ENCODE measurements at regions not wholly inside any gene's neighbourhood (a gene's known extent, or its start where the extent isn't known, plus 50 kb on each side); places are given as distances from the start of the nearest gene placed in this dataset.
"Not testable (repeated sequence)": the region's sequence is repeated elsewhere in the genome, so short reads cannot be mapped to it uniquely, and the experiment has no call there.

GRCh38 chr4:36590343-36590742, 308.9 kb downstream of the DTHD1 start:
- no peak for DNase-seq (ENCODE audit: low read depth)

GRCh38 chr4:36601864-36602495, 320.6 kb downstream of the DTHD1 start:
- DNase-seq (ENCODE audit: low read depth): no peak

DNA sequence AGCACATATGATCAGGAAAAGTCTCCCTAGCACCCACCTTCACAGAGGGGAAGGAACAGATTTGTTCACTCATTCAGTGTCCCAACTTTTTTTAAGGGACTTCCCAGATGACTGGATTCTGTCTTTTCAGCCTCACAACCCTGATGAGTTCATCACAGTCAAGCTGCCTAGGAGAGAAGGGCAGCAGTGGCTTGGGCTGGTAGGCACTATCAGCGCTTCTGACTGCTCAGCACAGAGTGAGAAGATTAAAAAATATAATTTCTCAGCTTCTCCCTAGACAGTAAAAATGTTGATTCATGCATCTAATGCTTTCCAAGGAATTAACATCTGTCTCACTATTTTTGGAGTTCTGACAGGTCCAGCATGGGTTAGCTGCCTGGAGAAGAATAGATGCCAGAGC, 328.2 kb downstream of the DTHD1 start:
- DNase-seq (ENCODE audit: low read depth): no peak

DNA sequence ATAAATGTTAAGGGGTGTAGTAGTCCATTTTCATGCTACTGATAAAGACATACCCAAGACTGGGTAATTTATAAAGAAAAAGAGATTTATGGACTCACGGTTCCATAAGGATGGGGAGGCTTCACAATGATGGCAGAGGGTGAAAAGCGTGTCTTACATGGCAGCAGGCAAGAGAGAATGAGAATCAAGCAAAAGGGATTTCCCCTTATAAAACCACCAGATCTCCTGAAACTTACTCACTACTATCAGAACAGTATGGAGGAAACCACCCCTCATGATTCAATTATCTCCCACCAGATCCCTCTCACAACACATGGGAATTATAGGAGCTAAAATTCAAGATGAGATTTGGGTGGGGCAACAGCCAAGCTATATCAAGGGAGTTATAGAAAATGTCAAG, 329.2 kb downstream of the DTHD1 start:
- DNase-seq (ENCODE audit: low read depth): no peak

- not testable (repeated sequence) for DNase-seq (ENCODE audit: low read depth)
These were observed 331.7 kb downstream of the DTHD1 start for GRCh38 chr4:36613142-36613541.

- no peak for DNase-seq (ENCODE audit: low read depth)
These were observed 332.6 kb downstream of the DTHD1 start for GRCh38 chr4:36614011-36614410.

GRCh38 chr4:36618102-36618501, 336.7 kb downstream of the DTHD1 start:
- no peak for DNase-seq (ENCODE audit: low read depth)

DNA sequence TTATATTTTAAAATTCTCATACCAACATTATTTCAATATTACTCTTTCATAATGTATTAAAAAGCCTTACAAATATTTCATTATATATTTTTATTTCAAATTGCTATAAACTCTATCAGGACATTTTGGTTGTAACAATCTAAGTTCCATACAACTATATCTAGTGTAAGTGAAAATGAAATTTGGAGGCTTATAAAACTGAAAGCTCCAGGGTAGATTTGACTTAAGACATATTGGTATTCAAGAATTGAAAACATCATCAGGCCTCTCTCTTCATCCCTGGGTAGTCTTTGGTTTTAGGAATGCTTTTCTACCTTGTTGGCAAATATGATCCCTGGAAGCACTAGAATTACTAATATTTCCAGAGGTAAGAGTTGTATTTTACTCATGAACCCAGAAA, 342.6 kb downstream of the DTHD1 start:
- DNase-seq (ENCODE audit: low read depth): no peak

DNA sequence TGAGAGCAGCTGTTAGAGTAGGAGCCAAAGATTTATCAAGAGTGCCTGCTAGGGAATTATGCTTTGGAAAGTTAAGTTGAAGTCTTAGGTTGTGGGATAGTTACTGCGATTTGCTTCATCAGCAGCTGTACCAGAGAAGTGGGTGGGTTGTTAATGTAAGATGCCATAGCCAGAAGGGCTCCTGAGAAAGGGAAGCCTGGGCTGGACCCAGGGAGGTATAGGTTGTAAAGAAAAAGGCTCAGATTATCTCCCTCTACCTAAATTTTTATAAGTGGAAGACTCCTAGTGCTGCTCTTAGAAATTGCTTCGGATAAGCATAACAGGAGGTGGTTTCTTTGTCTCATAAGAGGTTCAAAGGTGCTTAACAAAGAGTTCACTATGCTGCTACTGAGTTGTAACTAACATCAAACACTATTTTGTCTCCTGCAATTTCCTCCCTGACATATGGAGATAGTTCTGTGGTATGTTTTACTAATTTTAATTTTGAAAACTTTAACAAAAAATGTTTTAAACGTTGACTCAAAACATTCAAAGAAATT, 356.9 kb downstream of the DTHD1 start:
- no peak for DNase-seq (ENCODE audit: low read depth)

DNA sequence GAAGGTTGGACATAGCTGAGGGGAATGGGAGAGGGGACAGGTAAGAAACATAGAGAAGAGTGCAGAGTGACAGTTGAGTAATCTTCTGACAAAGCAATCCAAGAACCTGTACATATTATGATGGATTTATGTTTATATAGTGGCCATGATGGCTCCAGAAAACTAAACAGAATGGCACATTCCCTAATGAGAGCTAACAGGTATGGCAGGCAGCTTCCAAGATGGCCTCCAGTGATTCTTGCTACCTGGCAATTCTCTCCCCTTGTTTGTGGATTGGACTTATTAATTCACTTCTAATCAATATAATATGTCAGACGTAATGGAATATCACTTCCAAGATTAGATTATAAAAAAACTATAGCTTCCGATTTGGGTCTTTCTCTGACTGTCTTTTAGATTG, 359.5 kb downstream of the DTHD1 start:
- DNase-seq (ENCODE audit: low read depth): no peak

GRCh38 chr4:36651253-36651652, 369.8 kb downstream of the DTHD1 start:
- no peak for DNase-seq (ENCODE audit: low read depth)

GRCh38 chr4:36652857-36653256, 371.4 kb downstream of the DTHD1 start:
- DNase-seq (ENCODE audit: low read depth): no peak

DNA sequence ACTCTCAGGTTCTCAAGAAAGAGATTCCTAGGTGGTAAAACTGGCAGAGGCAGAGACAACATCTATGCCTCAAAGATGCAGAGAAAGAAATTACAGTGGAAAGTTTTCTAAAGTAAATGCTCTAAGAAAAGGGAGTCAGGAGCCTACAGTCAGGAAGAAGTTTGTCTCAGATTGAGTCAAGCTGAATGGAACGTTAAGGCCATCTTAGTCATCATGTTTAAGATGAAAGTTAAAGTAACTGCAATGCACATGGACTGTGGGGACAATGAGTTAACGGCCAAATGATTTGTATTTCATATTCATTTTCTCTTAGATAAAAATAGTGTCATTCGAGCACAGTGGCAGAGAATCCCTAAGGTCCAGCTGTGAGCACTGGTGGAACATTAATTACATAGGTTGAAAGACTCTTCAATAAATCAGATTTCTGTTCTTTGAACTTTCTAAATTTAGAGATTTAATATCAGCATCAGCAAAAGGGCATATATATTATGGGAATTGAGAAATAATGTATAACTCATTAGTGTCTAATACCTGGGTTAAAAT, 384.6 kb downstream of the DTHD1 start:
- no peak for DNase-seq (ENCODE audit: low read depth)

- no peak for DNase-seq (ENCODE audit: low read depth)
These were observed 394.0 kb downstream of the DTHD1 start for GRCh38 chr4:36675436-36675835.

- no peak for DNase-seq (ENCODE audit: low read depth)
These were observed 395.0 kb downstream of the DTHD1 start for GRCh38 chr4:36676139-36677050.

GRCh38 chr4:36677112-36677511, 395.7 kb downstream of the DTHD1 start:
- DNase-seq (ENCODE audit: low read depth): no peak

DNA sequence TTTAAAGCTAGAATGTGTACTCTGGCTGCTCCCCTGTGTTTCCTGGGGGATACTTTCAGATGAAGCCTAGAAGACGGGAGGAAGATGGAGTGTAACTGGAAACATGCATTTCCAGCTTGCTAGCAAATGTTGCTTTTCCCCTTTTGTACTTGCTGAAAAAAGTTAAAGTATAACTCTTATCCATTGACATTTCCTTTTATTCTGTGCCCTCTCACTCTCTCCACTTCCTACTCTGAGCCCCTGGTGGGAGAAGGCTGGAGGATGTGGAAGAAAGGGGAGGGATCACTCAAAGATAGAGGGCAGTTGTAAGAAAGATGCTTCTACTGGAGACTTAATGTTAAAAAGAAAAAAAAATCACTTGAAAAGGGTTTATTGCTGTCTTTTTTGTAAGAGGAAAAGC, 396.5 kb downstream of the DTHD1 start:
- DNase-seq (ENCODE audit: low read depth): no peak

- DNase-seq (ENCODE audit: low read depth): no peak
These were observed 406.3 kb downstream of the DTHD1 start for GRCh38 chr4:36687681-36688080.

DNA sequence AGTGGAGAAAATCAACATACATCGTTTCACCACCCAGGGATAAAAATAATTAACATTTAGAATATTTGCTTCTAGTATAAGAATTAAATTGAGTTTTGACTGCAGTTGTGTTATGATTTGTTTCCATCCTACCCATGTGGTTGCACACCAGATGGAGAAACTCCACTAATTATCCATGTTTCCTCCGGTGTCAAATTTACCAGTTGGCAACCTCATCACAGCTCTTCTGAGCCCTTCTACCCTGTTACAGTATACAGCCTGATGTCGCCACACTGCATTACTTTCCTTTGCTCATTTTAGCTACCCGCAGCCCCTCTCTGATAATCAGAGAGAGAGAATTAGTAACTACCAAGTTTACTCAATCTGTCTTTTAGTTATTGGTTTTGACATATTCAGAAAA, 411.2 kb downstream of the DTHD1 start:
- DNase-seq (ENCODE audit: low read depth): no peak

- no peak for DNase-seq (ENCODE audit: low read depth)
These were observed 420.8 kb downstream of the DTHD1 start for GRCh38 chr4:36702245-36702644.

DNA sequence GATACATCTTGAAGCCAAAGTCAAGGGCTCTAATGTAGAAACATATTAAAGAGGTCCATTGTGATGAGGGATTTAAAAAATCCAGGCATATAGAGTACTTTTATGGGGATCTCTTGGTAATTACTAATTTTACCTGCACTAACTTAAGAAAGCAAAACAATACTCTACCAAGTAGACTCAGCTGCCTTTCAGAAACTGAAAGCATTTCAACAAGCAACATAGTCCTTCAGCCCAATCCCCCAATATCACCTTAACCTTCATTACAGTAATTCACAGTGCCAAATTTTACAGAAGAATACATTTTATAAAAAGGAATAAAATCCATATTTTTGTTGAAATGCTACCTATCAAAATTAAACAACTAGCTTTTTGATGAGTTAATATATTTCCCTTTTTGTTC, 422.9 kb downstream of the DTHD1 start:
- DNase-seq (ENCODE audit: low read depth): no peak

- no peak for DNase-seq (ENCODE audit: low read depth)
These were observed 428.6 kb downstream of the DTHD1 start for GRCh38 chr4:36709991-36710390.

DNA sequence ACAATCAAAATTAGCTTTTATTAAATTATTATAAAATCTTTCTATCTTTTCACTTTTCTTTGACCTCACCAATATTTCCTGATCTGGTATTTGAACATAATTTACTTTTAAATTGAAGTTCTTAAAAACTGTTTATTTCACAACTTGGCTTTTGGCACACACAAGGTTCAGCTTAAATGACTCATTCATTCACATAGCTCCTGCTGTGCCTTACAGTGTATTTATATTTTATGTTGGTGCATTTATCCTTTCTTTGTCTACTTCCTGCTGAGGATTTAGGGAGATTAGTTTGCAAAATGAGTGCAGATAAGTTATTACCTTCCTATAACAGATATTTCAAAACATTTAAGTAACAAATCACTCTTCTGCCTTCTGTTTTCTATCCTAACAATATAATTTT, 430.6 kb downstream of the DTHD1 start:
- DNase-seq (ENCODE audit: low read depth): no peak
